Stimulated activated CD8-positive, alpha-beta memory T cell treated with anti-CD3 and anti-CD28 coated beads, Interleukin-7, amount 100 ng/mL, for 1 hour (primary cell): ENCODE measurements at regions not wholly inside any gene's neighbourhood (a gene's known extent, or its start where the extent isn't known, plus 50 kb on each side); places are given as distances from the start of the nearest gene placed in this dataset.
A peak's percentile ranks its signal among the peaks of the same experiment; 100 is the strongest.
"Not testable (repeated sequence)": the region's sequence is repeated elsewhere in the genome, so short reads cannot be mapped to it uniquely, and the experiment has no call there.

Experiments
- DNase-seq, 2 donors: peaks; one replicate each; pipeline ENCODE4 v3.0.0-alpha.2; 2020; ENCODE audit warnings: low read depth in 2 of 2

DNA sequence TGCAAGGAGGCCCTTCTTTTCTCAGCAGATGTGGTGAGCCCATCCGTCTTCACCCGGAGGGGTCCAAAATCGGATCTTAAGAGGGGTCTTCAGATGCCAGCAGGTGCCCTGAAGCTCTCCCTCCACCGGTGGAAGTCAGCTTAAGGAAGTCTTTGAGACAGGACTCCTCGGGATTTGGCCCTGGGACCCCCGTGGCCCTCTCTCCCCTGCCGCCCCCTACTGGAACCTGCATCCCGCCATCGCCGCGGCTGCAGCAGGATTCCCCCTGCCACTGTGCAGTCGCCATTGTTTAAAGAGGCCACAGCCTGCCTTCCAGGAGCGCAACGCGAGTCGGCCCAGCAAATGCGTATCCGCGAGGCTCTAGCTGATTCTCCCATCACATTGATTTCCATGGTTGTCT lies 292.5 kb upstream of the ZNF337 start:
- DNase-seq = no peak

DNA sequence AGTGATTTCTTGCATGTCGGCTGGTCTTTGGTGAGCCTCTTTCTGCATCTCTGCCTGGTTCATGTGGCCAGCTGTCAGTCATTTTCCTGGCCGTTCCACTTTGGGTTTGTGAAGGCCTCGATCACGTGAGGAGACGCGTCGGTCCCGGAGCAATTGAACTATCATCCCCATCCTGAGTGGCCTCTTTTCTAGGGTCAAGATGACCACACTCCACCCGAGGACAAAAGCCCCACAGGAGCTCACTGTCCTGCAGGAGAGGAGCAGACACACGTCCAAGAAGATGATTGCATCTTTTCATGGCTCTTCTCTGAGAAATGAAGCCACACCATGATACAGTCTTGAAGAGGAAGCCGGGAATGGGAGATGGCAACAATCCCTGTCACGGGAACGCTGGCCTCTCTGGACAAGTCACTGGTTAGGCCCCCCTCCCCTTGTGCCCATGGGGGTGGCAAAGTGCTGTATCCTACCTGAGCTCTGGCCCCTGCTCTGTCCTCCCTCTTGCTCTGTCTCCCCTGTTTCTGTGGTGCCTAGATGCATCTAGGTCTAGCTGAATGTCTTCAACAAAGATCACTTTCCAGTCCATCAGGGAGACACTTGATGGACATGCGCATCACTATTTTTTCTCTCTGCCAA lies 291.4 kb upstream of the ZNF337 start:
- DNase-seq = not testable (repeated sequence)

DNA sequence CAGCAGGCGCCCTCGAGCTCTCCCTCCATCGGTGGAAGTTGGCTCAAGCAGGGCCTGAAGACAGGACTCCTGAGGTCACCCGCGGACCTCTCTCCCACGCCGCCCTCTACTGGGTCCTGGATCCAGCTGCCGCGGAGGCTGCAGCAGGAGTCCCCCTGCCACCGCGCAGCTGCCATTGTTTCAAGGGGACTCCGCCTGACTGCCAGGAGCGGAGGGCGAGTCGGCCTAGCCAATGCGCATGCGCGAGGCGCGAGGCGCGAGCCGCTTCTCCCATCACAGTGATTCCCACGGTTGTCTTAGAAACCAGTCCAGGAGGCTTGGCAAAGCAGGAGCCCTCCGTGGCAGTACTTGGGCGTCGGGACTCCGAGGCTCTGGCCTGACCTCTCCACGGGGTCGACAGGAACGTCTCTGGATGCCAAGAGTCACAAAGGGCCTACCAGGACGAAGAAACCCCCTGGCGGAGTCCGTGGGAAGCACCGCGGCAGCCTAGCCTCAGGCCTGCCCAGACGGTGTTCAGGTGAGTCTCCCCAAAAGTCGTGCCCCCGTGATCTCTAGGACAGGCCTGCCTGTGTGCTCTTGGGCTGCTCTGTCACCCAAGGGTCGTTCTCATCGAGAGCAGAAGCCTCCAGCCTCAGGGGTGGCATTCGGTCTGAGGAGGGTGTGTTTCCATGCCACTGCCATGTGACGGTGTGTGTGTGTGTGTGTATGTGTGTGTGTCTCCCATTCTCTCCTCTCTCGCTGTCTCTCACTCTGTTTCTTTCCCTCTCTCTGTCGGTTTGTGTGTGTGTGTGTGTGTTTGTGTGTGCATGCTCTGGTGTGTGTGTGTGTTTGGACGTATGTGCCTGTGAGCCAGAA lies 290.6 kb upstream of the ZNF337 start:
- peak; percentile 17 to 25 for DNase-seq

DNA sequence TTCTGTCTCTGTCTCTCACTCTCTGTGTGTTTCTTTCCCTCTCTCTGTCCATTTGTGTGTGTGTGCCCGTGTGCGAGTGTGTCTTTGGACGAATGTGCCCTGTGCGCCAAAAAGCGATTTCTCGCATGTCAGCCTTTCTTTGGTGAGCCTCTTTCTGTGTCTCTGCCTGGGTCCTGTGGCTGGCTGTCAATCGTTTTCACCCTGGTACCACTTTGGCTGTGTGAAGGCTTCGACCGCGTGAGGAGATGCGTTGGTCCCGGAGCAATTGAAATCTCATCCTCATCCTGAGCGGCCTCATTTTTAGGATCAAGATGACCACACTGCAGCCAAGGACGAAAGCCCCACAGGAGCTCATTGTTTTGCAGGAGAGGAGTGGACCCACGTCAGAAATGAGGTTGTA lies 288.9 kb upstream of the ZNF337 start:
- DNase-seq = no peak

DNA sequence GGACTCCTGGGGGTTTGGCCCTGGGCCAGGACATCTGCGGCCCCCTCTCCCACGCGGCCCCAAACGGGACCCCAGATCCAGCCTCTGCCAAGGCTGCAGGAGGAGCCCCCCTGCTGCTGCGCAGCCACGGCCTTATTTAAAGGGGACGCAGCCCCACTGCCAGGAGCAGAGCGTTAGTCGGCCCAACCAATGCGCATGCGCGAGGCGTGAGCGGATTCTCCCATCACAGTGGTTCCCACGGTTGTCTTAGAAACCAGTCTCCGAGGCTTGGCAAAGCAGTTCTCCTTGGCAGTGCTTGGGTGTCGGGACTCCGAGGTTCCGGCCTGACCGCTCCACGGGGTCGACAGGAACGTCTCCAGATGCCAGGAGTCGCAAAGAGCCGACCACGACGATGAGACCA lies 288.3 kb upstream of the ZNF337 start:
- DNase-seq = no peak

DNA sequence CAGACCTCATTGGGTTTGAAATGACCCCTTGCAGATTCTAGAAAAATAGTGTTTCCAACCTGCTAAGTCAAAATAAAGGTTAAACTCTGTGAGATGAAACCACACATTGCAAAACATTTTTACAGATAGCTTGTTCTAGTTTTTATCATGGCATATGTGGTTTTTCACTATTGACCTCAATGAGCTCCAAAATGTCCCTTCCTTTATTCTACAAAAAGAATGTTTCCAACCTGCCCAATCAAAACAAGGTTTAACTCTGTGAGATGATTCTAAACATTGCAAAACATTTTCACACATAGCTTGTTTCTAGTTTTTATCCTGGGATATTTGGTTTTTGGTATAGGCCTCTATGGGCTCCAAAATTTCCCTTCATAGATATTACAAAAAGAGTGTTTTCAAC lies 286.0 kb upstream of the ZNF337 start:
- DNase-seq = not testable (repeated sequence)

DNA sequence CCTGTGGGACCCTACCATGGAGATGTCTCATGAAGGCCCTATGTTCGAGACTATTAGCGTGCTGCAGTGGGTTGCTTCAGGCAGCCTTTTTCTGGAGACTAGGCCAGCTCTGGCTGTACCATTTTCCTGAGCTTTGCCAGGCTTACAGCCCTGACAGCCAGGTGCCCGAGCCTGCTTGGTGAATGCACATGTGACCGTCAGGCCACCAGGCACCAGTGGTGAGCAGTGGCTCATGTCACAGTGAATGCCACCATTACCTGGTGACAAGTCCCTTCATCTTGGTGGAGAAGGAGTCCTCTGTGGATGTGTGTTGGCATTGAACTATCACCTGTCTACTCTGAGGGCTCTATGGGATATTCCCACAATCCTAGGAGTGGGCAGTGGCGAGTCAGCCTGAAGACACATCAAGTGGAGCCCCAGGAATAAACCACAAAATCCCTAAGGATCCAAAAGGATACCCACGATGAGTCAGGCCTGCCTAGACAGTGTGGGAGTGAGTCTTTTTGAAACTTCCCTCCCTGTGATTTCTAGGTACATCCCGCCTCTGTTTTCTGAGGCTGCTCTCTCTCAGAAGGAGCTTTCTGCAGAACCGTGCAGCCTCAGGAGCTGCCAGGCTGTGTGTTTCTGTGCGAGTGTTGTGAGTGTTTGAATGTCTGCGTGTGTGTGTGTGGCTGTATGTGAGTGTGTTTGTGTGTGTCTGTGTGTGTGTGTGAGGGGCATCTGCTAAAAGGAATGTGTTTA lies 282.0 kb upstream of the ZNF337 start:
- not testable (repeated sequence) for DNase-seq

DNA sequence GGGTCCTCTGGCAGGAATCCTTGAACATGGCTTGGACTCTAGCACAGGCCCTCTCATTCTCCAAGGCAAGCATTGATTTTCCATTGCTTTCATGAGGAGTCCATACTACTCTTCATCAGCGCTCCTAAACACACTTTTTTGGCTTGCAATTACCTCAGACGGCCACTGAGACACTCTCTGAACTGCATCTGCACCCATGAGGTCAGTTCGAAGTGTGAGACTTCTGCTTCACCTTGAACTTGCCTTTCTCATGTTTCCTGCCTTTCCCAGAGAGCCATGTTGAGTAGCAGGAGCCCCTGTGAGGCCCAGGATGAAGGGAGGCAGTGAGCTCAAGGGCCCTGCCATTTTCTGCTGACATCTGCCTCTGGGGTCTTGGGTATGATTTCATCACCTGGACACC lies 279.2 kb upstream of the ZNF337 start:
- DNase-seq = not testable (repeated sequence)

DNA sequence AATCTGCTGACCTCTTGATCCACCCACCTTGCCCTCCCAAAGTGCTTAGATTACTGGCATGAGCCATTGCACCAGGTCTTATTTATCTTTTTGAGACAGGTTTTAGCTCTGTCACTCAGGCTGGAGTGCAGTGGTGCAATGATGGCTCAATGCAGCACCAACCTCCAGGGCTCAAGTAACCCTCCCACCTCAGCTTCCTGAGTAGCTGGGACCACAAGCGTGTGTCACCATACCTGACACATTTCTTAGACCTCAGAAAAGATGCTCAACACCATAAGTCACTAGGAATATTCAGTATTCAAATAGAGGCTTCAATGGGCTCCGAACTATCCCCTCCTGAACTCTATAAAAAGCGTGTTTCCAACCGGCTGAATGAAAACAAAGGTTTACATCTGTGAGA lies 268.6 kb upstream of the ZNF337 start:
- DNase-seq = not testable (repeated sequence)

DNA sequence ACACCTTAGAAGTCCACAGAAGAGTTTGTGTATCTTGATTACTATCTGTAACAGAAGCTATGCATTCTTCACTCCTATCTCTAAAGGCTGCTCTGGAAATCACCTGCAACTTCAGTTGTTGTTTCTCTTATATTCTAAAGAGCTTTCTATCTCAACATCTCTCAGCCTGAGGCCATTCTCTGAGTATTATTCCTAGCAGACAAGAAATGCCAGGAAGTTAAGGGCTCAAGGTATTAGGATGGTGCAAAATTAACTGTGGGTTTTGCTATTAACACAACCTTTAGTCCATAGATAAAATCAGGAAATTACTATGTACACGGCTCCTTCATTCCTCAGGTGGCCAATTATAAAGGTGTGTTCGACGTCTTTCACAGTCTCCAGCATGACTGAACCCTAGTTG lies 257.2 kb upstream of the ZNF337 start:
- not testable (repeated sequence) for DNase-seq

DNA sequence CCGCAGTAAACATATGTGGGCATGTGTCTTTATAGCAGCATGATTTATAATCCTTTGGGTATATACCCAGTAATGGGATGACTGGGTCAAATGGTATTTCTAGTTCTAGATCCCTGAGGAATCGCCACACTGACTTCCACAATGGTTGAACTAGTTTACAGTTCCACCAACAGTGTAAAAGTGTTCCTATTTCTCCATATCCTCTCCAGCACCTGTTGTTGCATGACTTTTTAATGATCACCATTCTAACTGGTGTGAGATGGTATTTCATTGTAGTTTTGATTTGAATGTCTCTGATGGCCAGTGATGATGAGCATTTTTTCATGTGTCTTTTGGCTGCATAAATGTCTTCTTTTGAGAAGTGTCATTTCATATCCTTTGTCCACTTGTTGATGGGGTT lies 238.6 kb upstream of the ZNF337 start:
- not testable (repeated sequence) for DNase-seq

DNA sequence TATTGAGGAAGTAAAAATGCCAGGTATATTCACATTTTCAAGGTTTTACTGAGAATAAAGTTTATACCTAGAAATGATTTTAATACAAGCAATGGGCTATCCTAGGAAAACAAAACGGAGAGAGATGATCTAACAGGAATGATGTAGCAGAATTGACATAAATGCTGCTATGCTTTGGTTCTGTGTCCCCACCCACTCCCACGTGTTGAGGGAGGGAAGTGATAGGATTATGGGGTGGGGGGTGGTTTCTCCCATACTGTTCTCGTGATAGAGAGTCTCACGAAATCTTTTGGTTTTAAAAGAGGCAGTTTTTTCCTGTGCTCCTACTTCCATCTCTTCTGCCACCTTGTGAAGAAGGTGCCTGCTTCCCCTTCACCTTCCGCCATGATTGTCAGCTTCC lies 236.2 kb upstream of the ZNF337 start:
- not testable (repeated sequence) for DNase-seq

DNA sequence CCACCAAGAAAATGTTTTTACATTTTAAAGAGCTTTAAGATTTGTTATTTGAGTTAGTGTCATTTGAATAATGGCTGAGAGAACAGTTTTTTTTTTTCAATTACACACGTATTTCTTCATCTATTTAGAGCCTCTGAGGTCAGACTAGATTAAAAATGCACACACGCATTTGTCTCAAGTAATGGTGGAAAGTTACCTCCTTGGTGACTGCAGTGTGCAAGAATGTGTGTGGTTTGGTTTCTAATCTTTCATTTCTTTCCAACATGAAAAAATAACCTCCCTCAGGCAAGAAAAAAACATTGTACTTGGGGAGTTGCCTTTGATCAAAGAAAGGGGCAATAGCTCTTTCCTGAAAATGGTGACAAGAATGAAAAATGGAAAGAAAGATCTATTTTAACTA lies 235.5 kb upstream of the ZNF337 start:
- DNase-seq = not testable (repeated sequence)

DNA sequence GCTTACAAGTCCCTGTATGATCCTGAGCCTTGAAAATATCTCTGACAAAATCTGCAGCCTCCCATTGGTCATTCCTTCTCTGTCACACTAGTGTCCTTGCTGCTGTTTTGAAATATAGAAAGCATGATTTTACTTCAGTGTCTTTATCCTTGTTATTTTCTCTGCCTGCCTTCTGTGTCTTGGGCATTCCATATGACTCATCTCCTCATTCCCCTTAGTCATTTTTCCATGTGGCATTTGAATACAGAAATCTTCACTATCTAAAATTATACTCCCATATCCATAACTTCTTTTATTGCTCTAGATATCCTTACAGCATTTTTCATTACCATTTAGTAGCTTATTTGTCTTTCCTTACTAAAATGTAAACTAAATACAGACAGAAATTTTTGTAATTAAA lies 205.7 kb upstream of the ZNF337 start:
- DNase-seq = not testable (repeated sequence)

DNA sequence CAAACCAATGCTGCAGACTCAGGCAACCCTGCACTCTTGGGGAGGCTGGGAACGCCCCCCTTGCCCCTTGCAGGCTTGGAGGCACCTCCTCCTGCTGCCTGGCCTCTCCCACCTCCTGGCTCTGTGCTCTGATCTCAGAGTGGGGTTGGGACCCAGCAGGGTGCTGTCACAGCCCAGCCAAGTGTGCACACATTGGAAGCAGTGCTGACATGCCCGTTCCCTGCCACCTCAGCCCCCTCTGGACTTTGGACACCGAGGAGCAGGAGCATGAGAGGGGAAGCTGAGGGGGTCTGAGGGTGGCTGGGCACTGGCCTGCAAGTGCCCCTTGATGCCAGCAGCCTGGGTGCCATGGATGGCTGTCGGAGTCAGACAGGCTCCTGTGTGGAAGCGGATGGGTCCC lies 202.0 kb upstream of the ZNF337 start:
- not testable (repeated sequence) for DNase-seq

DNA sequence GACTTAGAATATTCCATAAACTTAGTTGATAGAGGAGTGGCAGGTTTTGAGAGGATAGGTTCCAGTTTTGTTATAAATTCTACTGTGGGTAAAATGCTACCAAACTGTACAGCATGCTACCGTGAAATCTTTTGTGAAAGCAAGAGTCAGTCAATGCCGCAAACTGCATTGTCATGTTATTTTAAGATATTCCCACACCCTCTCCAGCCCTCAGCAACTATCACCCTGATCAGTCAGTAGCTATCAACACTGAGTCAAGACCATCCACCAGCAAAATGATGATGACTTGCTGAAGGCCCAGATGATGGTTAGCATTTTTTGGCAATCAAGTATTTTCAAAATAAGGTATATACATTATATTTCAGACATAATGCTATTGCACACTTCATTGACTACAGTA lies 182.4 kb upstream of the ZNF337 start:
- DNase-seq = not testable (repeated sequence)

DNA sequence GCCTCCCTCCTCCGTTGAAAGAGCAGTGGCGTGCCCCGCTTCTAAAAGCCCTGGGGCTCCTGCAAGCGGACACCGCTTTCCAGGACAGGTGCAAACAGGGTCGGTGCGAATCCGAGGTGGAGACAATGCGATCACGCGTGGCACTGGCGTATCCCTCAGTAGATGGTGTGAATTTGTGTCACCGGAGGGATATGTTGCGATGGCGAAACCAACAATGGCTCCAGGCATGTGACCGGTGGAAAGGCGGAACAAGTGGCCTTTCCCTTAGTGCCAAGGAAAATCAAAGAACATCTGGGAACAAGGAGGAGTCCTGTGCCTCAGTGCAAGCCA lies 172.0 kb upstream of the ZNF337 start:
- not testable (repeated sequence) for DNase-seq

DNA sequence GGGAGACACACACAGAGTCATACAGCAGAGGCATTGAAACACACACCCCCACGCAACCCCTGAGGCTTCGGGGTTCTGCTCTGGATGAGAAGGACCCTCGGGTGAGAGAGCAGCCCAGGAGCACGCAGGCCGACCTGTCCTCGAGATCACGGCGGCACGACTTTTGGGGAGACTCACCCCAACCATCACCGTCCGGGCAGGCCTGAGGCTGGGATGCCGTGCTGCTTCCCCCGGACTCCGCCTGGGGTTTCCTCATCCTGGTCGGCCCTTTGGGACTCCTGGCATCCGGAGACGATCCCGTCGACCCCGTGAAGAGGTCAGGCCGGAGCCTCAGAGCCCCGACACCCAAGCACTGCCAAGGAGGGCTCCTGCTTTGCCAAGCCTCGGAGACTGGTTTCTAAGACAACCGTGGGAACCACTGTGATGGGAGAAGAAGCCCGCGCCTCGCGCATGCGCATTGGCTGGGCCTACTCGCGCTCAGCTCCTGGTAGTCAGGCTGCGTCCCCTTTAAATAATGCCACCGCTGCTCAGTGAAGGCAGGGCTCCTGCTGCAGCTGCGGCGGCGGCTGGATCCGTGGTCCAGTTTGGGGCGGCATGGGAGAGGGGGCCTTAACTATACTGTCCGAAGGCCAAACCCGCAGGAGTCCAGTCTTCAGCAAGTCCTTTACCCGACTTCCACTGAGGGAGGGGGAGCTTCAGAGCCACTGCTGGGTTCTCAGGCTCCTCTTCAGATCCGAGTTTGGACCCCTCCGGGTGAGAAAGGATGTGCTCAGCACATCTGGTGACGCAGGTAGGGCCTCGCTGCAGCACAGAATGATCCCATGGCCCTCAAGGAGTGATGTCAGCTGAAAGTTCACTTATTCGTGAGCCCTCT lies 171.4 kb upstream of the ZNF337 start:
- peak in 1 of 2 donors; percentile 41 for DNase-seq

DNA sequence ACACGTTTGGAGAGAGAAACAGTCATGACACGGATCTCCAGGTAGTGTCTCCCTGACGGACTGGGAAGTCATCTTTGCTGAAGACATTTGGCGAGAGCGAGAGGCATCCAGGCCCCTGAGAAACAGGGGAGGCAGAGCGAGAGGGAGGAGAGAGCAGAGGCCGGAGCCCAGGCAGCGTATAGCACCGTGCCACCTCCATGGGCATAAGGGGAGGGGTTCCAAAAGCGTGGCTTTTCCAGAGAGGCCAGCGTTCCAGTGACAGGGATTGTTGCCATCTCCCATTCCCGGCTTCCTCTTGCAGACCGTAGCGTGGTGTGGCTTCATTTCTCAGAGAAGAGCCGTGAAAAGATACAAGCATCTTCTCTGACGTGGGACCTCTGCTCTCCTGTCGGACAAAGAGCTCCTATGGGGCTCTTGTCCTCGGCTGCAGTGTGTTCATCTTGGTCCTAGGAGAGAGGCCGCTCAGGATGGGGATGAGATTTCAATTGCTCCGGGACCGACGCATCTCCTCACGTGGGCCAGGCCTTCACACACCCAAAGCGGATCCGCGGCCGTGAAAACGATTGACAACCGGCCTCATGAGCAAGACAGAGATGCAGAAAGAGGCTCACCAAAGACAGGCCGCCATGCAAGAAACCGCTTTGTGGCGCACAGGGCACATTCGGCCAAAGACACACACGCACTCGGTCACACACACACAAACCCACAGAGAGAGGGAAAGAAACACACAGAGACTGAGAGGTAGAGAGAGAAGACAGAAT lies 170.5 kb upstream of the ZNF337 start:
- DNase-seq = not testable (repeated sequence)

DNA sequence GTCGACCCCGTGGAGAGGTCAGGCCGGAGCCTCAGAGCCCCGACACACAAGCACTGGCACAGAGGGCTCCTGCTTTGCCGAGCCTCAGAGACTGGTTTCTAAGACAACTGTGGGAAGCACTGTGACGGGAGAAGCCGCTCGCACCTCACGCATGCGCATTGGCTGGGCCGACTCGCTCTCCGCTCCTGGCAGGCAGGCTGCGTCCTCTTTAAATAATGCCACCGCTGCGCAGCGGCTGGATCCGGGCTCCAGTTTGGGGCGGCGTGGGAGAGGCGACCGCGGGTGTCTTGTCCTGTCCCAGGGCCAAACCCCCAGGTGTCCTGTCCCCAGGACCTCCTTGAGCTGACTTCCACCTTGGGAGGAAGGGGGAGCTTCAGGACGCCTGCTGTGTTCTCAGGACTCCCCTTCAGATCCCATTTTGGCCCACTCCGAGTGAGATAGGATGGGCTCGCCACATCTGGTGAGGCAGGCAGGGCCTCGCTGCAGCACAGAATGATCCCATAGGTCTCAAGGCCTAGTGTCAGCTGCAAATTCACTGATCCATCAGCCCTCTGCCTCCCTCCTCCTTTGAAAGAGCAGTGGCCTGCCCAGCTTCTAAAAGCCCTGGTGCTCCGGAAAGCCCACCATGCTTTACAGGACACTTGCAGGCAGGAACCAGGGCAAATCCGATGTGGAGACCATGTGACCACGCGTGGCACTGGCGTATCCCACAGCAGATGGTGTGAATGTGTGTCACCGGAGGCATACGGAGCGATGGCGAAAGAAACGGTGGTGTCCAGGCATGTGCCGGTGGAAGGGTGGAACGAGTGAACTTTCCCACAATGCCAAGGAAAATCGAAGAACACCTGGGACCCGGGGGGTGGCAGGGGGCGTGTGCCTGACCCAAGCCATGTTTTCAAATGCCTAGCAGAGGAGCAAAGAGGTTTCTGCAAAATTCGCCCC lies 169.3 kb upstream of the ZNF337 start:
- peak; percentile 30 to 40 for DNase-seq
